H54 (cell line): ENCODE measurements at regions not wholly inside any gene's neighbourhood (a gene's known extent, or its start where the extent isn't known, plus 50 kb on each side); places are given as distances from the start of the nearest gene placed in this dataset.

Source experiments
- DNase-seq: peaks from one replicate; pipeline ENCODE4 v3.0.0; 2011; ENCODE audit warnings: low spot score, mixed read lengths; ENCODE audit not compliant: insufficient read length
- FAIRE-seq: peaks from 3 replicates; lab custom pipeline; 2011; peaks lifted over from hg19 to GRCh38; lab: Jason Lieb, UNC
- POLR2A ChIP-seq: IDR thresholded peaks from 2 replicates; pipeline ENCODE4 v1.6.1; 2011; ENCODE audit warnings: low read depth, mild to moderate bottlenecking, low read length

DNA sequence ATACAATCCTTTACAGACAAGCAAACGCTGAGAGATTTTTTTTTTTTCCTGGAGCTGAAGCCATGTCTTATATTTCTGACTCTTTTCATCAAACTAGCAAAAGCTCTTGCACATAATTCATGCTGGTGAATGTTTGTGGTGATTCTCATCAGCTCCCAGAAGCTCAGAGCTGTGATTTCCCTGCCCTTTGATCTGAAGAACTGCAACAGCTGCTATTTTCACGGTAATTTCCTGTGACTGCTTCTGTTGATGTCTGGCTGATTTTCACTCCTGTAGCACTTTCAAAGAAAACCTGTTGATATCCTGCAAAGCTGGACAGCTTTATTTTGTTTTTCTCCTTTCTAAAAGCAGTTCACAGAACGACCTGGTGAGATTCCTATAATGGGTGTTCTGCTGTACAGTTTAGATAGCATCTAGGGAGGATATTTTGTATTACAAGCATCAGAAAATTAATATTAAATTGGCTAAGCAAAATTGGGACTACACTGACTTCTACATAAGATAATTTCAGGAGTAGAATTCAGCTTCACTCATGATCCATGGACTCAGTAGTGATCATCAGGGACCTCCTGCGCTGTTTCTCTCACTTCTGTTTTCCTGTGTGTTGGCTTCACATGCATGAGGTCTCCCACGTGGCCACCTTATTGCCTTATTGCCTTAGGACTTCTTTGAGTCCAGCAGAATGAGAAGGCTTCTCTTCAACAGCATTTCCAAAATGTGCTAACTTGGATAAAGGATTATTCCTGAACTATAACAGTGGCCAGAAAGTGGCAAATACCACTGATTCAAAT, 1111.6 kb upstream of the SORCS1 start:
- DNase-seq (no peak), FAIRE-seq (no peak)
- no peak for TF ChIP-seq POLR2A

- no peak for FAIRE-seq
- DNase-seq, result no peak
- TF ChIP-seq POLR2A, result no peak
These were observed 1095.9 kb upstream of the SORCS1 start for GRCh38 chr10:108260383-108260906.

- no peak for TF ChIP-seq POLR2A
- DNase-seq (no peak), FAIRE-seq (no peak)
These were observed 1089.6 kb upstream of the SORCS1 start for GRCh38 chr10:108254089-108254488.

DNA sequence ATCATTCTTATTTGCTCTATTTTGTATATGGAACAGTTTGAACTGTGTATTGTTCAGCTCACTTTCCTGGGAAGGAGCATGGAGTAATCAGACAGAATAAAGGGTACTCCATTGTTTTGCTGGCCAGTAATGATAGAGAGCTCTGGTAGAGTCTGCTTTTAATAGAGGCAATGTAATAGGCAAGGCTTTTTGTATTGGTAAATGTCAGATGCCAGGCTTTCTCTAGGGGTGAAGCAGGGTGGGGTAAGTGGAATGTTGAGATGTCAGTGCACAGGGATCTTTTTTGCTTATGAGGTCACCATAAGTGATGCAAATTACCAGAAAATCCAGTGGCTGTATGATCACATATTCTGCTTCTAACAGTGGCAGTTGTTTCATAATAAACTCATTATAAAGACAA, 1088.3 kb upstream of the SORCS1 start:
- DNase-seq (no peak), FAIRE-seq (no peak)
- TF ChIP-seq POLR2A, result no peak

DNA sequence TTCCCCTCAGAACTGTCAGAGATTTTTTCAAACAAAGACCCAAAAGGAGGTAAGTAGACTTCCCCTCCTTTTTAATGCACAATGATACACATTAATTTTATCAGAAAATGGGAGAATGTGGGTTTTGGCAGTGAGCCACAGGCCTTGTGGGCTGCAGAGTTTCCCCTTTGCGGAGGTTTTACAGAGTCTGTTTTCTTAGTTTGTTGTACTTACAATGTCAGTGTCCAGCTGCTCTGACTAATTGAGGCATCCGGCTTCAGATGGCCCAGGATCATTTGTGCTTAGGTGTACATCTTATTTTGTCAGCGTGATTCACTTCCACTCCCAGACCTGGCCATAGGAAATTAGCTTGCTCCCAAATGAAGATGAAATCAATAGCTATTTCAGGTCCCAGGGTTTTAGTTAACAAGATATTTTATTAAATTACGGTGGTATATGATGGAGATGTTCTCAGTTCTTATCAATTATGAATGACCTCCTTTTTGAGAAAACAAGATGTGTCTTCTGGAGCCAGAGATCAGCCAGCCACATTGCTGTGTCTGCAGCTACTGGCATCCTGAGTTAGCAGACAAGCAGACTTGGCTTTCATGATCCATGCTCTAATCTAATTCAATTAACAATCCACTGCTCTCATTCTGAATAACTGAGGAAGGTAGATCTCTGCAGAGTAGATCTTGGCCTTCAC, 1086.6 kb upstream of the SORCS1 start:
- FAIRE-seq (no peak), DNase-seq (no peak)
- TF ChIP-seq POLR2A, result no peak

GRCh38 chr10:108249940-108250339, 1085.4 kb upstream of the SORCS1 start:
- no peak for DNase-seq
- FAIRE-seq, result no peak
- no peak for TF ChIP-seq POLR2A

DNA sequence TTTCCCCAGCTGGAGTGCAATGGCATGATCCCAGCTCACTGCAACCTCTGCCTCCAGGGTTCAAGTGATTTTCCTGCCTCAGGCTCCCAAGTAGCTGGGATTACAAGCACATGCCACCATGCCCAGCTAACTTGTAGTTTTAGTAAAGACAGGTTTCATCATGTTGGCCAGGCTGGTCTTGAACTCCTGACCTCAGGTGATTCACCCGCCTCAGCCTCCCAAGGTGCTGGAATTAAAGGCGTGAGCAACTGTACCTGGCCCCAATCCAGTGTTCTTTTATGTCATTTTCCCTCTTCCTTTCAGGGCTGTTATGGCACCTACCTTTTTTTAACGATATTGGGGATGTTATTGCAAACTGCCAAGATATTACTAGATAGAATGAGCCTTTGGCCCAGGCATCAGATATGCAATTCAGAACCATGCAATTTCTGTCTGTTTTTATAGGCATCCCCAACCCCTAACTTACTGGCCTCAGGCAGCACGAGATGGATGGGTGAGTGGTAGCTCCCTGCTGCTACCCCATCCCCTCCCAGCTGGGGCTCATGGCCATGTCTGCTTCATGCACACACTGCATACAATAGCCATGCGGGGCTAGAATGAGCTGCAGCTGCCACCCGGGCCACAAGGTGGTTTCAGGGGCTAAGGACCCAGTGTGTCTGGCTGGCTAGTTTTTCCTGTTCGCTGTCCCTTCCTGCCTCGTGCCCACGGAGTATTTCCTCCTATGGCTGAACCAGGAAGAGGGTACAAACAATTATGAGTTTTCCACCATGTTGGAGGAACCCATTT, 1080.1 kb upstream of the SORCS1 start:
- FAIRE-seq (no peak), DNase-seq (no peak)
- no peak for TF ChIP-seq POLR2A

GRCh38 chr10:108241166-108241565, 1076.7 kb upstream of the SORCS1 start:
- FAIRE-seq, result no peak
- TF ChIP-seq POLR2A, result no peak
- DNase-seq, result no peak

- FAIRE-seq (no peak), DNase-seq (no peak)
- no peak for TF ChIP-seq POLR2A
These were observed 1073.8 kb upstream of the SORCS1 start for GRCh38 chr10:108238261-108238660.

GRCh38 chr10:108230478-108231170, 1066.1 kb upstream of the SORCS1 start:
- TF ChIP-seq POLR2A, result no peak
- no peak for DNase-seq
- no peak for FAIRE-seq

DNA sequence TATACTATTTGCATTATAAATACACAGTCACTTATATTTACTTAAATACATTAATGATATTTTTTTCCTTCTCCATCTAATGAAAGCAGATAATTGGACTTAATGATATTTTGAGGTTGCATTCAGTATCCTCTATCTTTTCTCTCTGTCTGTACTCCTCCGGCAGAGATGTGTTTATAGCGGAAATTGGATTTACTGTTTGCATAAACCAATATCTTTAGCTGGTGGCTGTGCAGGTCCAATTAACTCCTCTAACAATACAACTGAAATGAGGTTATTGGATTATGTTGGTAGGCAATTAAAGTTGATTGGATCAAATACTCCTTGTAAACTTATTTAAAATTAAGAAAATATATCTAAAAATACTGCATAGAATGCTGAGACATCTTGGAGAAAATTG, 1044.2 kb upstream of the SORCS1 start:
- DNase-seq (no peak), FAIRE-seq (no peak)
- TF ChIP-seq POLR2A, result no peak

GRCh38 chr10:108208038-108208437, 1043.5 kb upstream of the SORCS1 start:
- TF ChIP-seq POLR2A, result no peak
- FAIRE-seq (no peak), DNase-seq (no peak)

- no peak for TF ChIP-seq POLR2A
- no peak for FAIRE-seq
- peak; percentile 12 for DNase-seq
These were observed 1040.2 kb upstream of the SORCS1 start for GRCh38 chr10:108204528-108205305.
